Chondrocyte (in vitro differentiated cells): ENCODE measurements at regions not wholly inside any gene's neighbourhood (a gene's known extent, or its start where the extent isn't known, plus 50 kb on each side); places are given as distances from the start of the nearest gene placed in this dataset.

ENCODE experiments used
- DNase-seq: peaks from one replicate; pipeline ENCODE4 v3.0.0; 2021; ENCODE audit warnings: mixed read lengths, low spot score
- H3K27ac Mint-ChIP-seq: one replicate; pipeline ENCODE4 v1.8.0; 2021; ENCODE audit warnings: mild to moderate bottlenecking, moderate library complexity, mixed read lengths; ENCODE audit not compliant: unreplicated experiment
- H3K27me3 Mint-ChIP-seq: 2 replicates; pipeline ENCODE4 v1.8.0; 2021; ENCODE audit warnings: low read depth, mixed read lengths
- H3K36me3 Mint-ChIP-seq: 2 replicates; pipeline ENCODE4 v1.8.0; 2021; ENCODE audit warnings: low read depth, mixed read lengths
- H3K4me1 Mint-ChIP-seq: 2 replicates; pipeline ENCODE4 v1.8.0; 2021; ENCODE audit warnings: low read depth, mild to moderate bottlenecking, mixed read lengths
- H3K4me3 Mint-ChIP-seq: one replicate; pipeline ENCODE4 v1.8.0; 2021; ENCODE audit warnings: mild to moderate bottlenecking, moderate library complexity, mixed read lengths; ENCODE audit not compliant: unreplicated experiment
- H3K9me3 Mint-ChIP-seq: 2 replicates; pipeline ENCODE4 v1.8.0; 2021; ENCODE audit warnings: low read depth, mixed read lengths
- CTCF ChIP-seq: fragments of 200-600 bp; sonication (generic); IDR thresholded peaks from 2 replicates; pipeline ENCODE4 v1.5.0; 2021; ENCODE audit warnings: antibody characterized with exemption, mild to moderate bottlenecking, moderate library complexity

GRCh38 chr14:55927028-55927427, 191.2 kb upstream of the PELI2 start:
- peaks cover 2% of the 10 kb centered on the region for H3K36me3 Mint-ChIP-seq
- peaks cover 2% of the 10 kb centered on the region for H3K9me3 Mint-ChIP-seq
- H3K27ac Mint-ChIP-seq, result no peak overlapping the region
- TF ChIP-seq CTCF, result no peak
- peaks cover 5% of the 10 kb centered on the region for H3K27me3 Mint-ChIP-seq
- H3K4me3 Mint-ChIP-seq, result no peak overlapping the region
- DNase-seq, result no peak
- peaks cover 4% of the 10 kb centered on the region for H3K4me1 Mint-ChIP-seq

- TF ChIP-seq CTCF, result no peak
- Mint-ChIP-seq H3K4me3 (no peak overlapping the region), H3K4me1 (peaks cover 4% of the 10 kb centered on the region), H3K9me3 (peaks cover 7% of the 10 kb centered on the region), H3K27me3 (peaks cover 7% of the 10 kb centered on the region), H3K27ac (no peak overlapping the region), H3K36me3 (peaks cover 4% of the 10 kb centered on the region)
- no peak for DNase-seq
Observed at GRCh38 chr14:55928276-55928675, 189.9 kb upstream of the PELI2 start.

- no peak for DNase-seq
- TF ChIP-seq CTCF, result no peak
- Mint-ChIP-seq H3K36me3 (peaks cover 4% of the 10 kb centered on the region), H3K27me3 (peaks cover 7% of the 10 kb centered on the region), H3K4me1 (peaks cover 4% of the 10 kb centered on the region), H3K27ac (no peak overlapping the region), H3K4me3 (no peak overlapping the region), H3K9me3 (peaks cover 14% of the 10 kb centered on the region)
Observed at GRCh38 chr14:55929136-55929535, 189.1 kb upstream of the PELI2 start.

GRCh38 chr14:55930016-55930784, 188.0 kb upstream of the PELI2 start:
- no peak for TF ChIP-seq CTCF
- DNase-seq, result no peak
- Mint-ChIP-seq H3K9me3 (peaks cover 16% of the 10 kb centered on the region), H3K4me1 (peaks cover 4% of the 10 kb centered on the region), H3K36me3 (peaks cover 4% of the 10 kb centered on the region), H3K4me3 (no peak overlapping the region), H3K27me3 (peaks cover 7% of the 10 kb centered on the region), H3K27ac (no peak overlapping the region)

GRCh38 chr14:55936691-55937090, 181.5 kb upstream of the PELI2 start:
- Mint-ChIP-seq H3K4me3 (no peak overlapping the region), H3K36me3 (peaks cover 4% of the 10 kb centered on the region), H3K4me1 (peaks cover 10% of the 10 kb centered on the region), H3K27ac (no peak overlapping the region), H3K9me3 (peaks cover 16% of the 10 kb centered on the region), H3K27me3 (peaks cover 4% of the 10 kb centered on the region)
- no peak for DNase-seq
- TF ChIP-seq CTCF, result no peak
